Neural cell (in vitro differentiated cells): ENCODE measurements at regions not wholly inside any gene's neighbourhood (a gene's known extent, or its start where the extent isn't known, plus 50 kb on each side); places are given as distances from the start of the nearest gene placed in this dataset.
"Not testable (repeated sequence)": the region's sequence is repeated elsewhere in the genome, so short reads cannot be mapped to it uniquely, and the experiment has no call there.

Experiments used
- H2AFZ ChIP-seq: fragments of 200-600, 300-800 bp; sonication (generic), shearing (Covaris generic); 2 replicates; pipeline ENCODE4 v1.6.0; 2014; ENCODE audit warnings: low read depth, mild to moderate bottlenecking, antibody characterized with exemption, low read length, moderate library complexity
- H3F3A ChIP-seq: fragments of 200-600 bp; shearing (Covaris generic); 2 replicates; pipeline ENCODE4 v1.6.1; 2016; ENCODE audit warnings: mild to moderate bottlenecking, moderate library complexity, mixed read lengths, antibody characterized with exemption, low read length; ENCODE audit not compliant: insufficient read depth, poor library complexity, severe bottlenecking
- H3K27ac ChIP-seq: fragments of 200-600, 300-800 bp; sonication (generic), shearing (Covaris generic); 2 replicates; pipeline ENCODE4 v1.5.1; 2014; ENCODE audit warnings: mild to moderate bottlenecking, low read length, moderate library complexity
- H3K27me3 ChIP-seq: fragments of 300-800, 200-600 bp; sonication (generic), shearing (Covaris generic); 2 replicates; pipeline ENCODE4 v1.6.0; 2014; ENCODE audit warnings: mild to moderate bottlenecking, low read depth, low read length, moderate library complexity; ENCODE audit not compliant: insufficient read depth
- H3K36me3 ChIP-seq: fragments of 300-800, 200-600 bp; sonication (generic), shearing (Covaris generic); 2 replicates; pipeline ENCODE4 v1.5.1; 2014; ENCODE audit warnings: mild to moderate bottlenecking, antibody characterized with exemption, low read length, moderate library complexity; ENCODE audit not compliant: insufficient read depth
- H3K4me2 ChIP-seq: fragments of 300-800, 200-600 bp; sonication (generic), shearing (Covaris generic); 2 replicates; pipeline ENCODE4 v1.6.0; 2014; ENCODE audit warnings: mild to moderate bottlenecking, low read length
- H3K4me3 ChIP-seq: fragments of 300-800, 200-600 bp; sonication (generic), shearing (Covaris generic); 2 replicates; pipeline ENCODE4 v1.5.1; 2014; ENCODE audit warnings: mild to moderate bottlenecking, low read length, moderate library complexity
- H3K79me2 ChIP-seq: fragments of 200-600 bp; shearing (Covaris generic); replicated peaks from 2 replicates; pipeline ENCODE4 v1.6.0; 2014; ENCODE audit warnings: mild to moderate bottlenecking, low read length, moderate library complexity; ENCODE audit not compliant: insufficient read depth
- H3K9ac ChIP-seq: fragments of 300-800, 200-600 bp; sonication (generic), shearing (Covaris generic); 2 replicates; pipeline ENCODE4 v1.6.1; 2016; ENCODE audit warnings: mild to moderate bottlenecking, low read length, mixed read lengths
- H3K9me2 ChIP-seq: fragments of 200-600 bp; shearing (Covaris generic); 2 replicates; pipeline ENCODE4 v1.6.1; 2016; ENCODE audit warnings: mild to moderate bottlenecking, low read length, mixed read lengths; ENCODE audit not compliant: insufficient read depth
- H3K9me3 ChIP-seq: fragments of 200-600, 300-800 bp; sonication (generic), shearing (Covaris generic); 2 replicates; pipeline ENCODE4 v1.6.1; 2016; ENCODE audit warnings: mild to moderate bottlenecking, mixed run types, low read length, moderate library complexity, mixed read lengths
- H4K20me1 ChIP-seq: fragments of 200-600 bp; shearing (Covaris generic); 2 replicates; pipeline ENCODE4 v1.6.1; 2016; ENCODE audit warnings: mild to moderate bottlenecking, mixed run types; ENCODE audit not compliant: insufficient read depth
- CTCF ChIP-seq: fragments of 450-650 bp; IDR thresholded peaks from 2 replicates; pipeline ENCODE4 v1.5.1; 2014; ENCODE audit warnings: antibody characterized with exemption, mild to moderate bottlenecking, moderate library complexity; ENCODE audit not compliant: poor library complexity, severe bottlenecking
- EP300 ChIP-seq: fragments of 450-650 bp; conservative IDR thresholded peaks from 2 replicates; pipeline ENCODE4 v1.6.1; 2014; ENCODE audit warnings: antibody characterized with exemption, mild to moderate bottlenecking, moderate library complexity; ENCODE audit not compliant: poor library complexity, severe bottlenecking
- EZH2 ChIP-seq: fragments of 200-600, 300-800 bp; shearing (Covaris generic), sonication (generic); IDR thresholded peaks from 2 replicates; pipeline ENCODE4 v1.6.1; 2014; ENCODE audit warnings: antibody characterized with exemption, low read length, borderline replicate concordance, mild to moderate bottlenecking; ENCODE audit not compliant: insufficient read depth, poor library complexity, severe bottlenecking
- MXI1 ChIP-seq: fragments of 450-650 bp; conservative IDR thresholded peaks from 2 replicates; pipeline ENCODE4 v1.6.1; 2014; ENCODE audit warnings: antibody characterized with exemption, mild to moderate bottlenecking; ENCODE audit not compliant: poor library complexity, severe bottlenecking
- POLR2AphosphoS5 ChIP-seq: IDR thresholded peaks from 2 replicates; pipeline ENCODE4 v1.6.1; 2012
- RAD21 ChIP-seq: fragments of 450-650 bp; conservative IDR thresholded peaks from 2 replicates; pipeline ENCODE4 v1.6.1; 2014; ENCODE audit warnings: antibody characterized with exemption, mild to moderate bottlenecking, moderate library complexity
- SMC3 ChIP-seq: fragments of 450-650 bp; conservative IDR thresholded peaks from 2 replicates; pipeline ENCODE4 v1.6.1; 2014; ENCODE audit warnings: antibody characterized with exemption, mild to moderate bottlenecking, moderate library complexity; ENCODE audit not compliant: poor library complexity
- TAF1 ChIP-seq: IDR thresholded peaks from 2 replicates; pipeline ENCODE4 v1.6.1; 2012; ENCODE audit warnings: low read depth
- TF ChIP-seq, protein P1 (sequence below): IDR thresholded peaks from 2 replicates; pipeline ENCODE4 v1.6.1; 2012; ENCODE audit warnings: borderline replicate concordance

DNA sequence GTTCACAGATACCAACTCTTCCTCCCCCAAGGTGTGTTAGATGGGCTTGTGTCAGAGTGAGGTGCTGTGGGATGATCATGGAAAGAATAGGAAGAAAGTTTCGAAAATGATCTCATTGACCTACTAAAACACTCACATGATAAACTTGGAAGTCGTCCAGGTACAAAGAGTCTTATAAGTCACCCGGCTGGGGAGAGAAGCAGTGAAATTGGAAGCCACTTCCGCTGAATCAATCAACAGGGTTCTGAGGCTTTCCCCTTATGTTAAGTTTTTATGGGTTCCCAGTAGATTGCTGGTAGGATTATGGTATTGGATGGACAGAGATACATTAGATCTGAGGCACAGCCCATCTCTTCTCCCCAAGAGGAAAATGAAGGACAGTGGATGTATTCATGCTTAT is 218.8 kb upstream of the MSX2 start:
- H3K36me3 ChIP-seq, result no peaks in the 10 kb centered on the region
- no peaks in the 10 kb centered on the region for H3F3A ChIP-seq
- H3K4me3 ChIP-seq, result no peak overlapping the region
- no peak overlapping the region for H3K27ac ChIP-seq
- no peaks in the 10 kb centered on the region for H3K9me2 ChIP-seq
- no peaks in the 10 kb centered on the region for H3K9me3 ChIP-seq
- no peak overlapping the region for H2AFZ ChIP-seq
- no peak overlapping the region for H3K4me2 ChIP-seq
- H3K79me2 ChIP-seq, result no peaks in the 10 kb centered on the region
- TF ChIP-seq TAF1 (no peak), CTCF (no peak), SMC3 (no peak), RAD21 (no peak), MXI1 (no peak), EZH2 (no peak), EP300 (no peak), POLR2AphosphoS5 (no peak)
- TF ChIP-seq, protein P1, sequence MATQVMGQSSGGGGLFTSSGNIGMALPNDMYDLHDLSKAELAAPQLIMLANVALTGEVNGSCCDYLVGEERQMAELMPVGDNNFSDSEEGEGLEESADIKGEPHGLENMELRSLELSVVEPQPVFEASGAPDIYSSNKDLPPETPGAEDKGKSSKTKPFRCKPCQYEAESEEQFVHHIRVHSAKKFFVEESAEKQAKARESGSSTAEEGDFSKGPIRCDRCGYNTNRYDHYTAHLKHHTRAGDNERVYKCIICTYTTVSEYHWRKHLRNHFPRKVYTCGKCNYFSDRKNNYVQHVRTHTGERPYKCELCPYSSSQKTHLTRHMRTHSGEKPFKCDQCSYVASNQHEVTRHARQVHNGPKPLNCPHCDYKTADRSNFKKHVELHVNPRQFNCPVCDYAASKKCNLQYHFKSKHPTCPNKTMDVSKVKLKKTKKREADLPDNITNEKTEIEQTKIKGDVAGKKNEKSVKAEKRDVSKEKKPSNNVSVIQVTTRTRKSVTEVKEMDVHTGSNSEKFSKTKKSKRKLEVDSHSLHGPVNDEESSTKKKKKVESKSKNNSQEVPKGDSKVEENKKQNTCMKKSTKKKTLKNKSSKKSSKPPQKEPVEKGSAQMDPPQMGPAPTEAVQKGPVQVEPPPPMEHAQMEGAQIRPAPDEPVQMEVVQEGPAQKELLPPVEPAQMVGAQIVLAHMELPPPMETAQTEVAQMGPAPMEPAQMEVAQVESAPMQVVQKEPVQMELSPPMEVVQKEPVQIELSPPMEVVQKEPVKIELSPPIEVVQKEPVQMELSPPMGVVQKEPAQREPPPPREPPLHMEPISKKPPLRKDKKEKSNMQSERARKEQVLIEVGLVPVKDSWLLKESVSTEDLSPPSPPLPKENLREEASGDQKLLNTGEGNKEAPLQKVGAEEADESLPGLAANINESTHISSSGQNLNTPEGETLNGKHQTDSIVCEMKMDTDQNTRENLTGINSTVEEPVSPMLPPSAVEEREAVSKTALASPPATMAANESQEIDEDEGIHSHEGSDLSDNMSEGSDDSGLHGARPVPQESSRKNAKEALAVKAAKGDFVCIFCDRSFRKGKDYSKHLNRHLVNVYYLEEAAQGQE, result no peak
- H3K27me3 ChIP-seq, result no peaks in the 10 kb centered on the region
- no peak overlapping the region for H3K9ac ChIP-seq
- no peaks in the 10 kb centered on the region for H4K20me1 ChIP-seq

DNA sequence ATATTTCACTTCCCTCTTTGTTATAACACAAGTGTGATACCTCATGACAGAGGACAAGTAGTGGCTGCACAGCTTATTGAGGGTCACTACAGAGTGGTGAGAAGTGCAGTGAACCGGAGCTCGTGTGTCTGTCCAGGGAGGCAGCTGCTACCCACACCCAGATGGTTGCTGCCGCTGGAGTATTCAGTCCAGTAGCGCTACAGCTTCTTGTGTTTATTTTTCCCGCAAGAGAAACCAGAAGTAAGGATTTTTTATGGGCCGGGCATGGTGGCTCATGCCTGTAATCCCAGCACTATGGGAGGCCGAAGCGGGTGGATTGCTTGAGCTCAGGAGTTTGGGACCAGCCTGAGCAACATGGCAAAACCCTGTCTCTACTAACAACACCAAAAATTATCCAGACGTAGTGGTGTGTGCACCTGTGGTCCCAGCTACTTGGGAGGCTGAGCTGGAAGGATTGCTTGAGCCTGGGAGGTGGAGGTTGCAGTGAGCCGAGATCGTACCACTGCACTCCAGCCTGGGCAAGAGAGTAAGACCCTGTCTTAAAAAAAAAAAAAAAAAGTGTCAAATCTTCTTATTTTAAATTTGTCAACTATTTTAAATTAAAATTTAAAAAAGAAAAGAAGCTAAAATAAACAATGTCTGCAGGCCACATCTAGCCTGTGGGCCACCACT is 213.5 kb upstream of the MSX2 start:
- H2AFZ ChIP-seq, H3K27ac ChIP-seq, H3K79me2 ChIP-seq, H3K9ac ChIP-seq, H3K36me3 ChIP-seq, H3K27me3 ChIP-seq, H3K4me3 ChIP-seq, H3F3A ChIP-seq, H3K4me2 ChIP-seq, H4K20me1 ChIP-seq, H3K9me3 ChIP-seq, H3K9me2 ChIP-seq: not testable (repeated sequence)

DNA sequence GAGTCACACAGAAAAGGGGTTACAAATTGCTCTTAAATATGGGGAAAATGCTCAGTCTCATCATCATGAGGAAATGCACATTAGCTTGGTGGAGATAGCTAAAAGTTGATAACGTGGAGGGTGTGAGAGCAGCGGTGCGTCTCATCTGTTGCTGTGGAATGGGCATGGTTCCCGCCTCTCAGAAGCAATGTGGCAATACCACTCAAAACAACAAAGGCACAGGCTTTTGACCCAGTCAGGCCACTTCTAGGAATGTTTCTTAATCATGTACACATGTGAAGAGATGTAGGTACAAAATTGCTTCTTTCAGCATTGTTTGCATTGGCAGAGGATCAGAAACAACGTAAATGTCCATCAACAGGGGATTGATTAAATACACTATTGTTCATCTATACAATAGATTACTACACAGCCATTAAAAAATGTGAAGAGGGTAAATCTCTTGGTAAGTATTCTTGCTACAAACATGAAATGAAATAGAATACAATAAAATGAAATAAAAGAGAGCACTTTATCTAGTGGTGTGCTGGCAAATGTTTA is 212.6 kb upstream of the MSX2 start:
- H2AFZ ChIP-seq, result no peak overlapping the region
- H3K27ac ChIP-seq, result no peak overlapping the region
- H3K79me2 ChIP-seq, result no peaks in the 10 kb centered on the region
- H3K4me2 ChIP-seq, result no peak overlapping the region
- H3K4me3 ChIP-seq, result no peak overlapping the region
- no peaks in the 10 kb centered on the region for H3K9me3 ChIP-seq
- no peaks in the 10 kb centered on the region for H3K36me3 ChIP-seq
- H3K9me2 ChIP-seq, result no peaks in the 10 kb centered on the region
- H3K27me3 ChIP-seq, result no peaks in the 10 kb centered on the region
- no peaks in the 10 kb centered on the region for H4K20me1 ChIP-seq
- TF ChIP-seq RAD21, result no peak
- TF ChIP-seq TAF1, result no peak
- no peak for TF ChIP-seq POLR2AphosphoS5
- no peak for TF ChIP-seq EZH2
- TF ChIP-seq CTCF, result no peak
- H3K9ac ChIP-seq, result no peak overlapping the region
- no peaks in the 10 kb centered on the region for H3F3A ChIP-seq
